ENCODE measurements at regions not wholly inside any gene's neighbourhood (a gene's known extent, or its start where the extent isn't known, plus 50 kb on each side); places are given as distances from the start of the nearest gene placed in this dataset.

DNA sequence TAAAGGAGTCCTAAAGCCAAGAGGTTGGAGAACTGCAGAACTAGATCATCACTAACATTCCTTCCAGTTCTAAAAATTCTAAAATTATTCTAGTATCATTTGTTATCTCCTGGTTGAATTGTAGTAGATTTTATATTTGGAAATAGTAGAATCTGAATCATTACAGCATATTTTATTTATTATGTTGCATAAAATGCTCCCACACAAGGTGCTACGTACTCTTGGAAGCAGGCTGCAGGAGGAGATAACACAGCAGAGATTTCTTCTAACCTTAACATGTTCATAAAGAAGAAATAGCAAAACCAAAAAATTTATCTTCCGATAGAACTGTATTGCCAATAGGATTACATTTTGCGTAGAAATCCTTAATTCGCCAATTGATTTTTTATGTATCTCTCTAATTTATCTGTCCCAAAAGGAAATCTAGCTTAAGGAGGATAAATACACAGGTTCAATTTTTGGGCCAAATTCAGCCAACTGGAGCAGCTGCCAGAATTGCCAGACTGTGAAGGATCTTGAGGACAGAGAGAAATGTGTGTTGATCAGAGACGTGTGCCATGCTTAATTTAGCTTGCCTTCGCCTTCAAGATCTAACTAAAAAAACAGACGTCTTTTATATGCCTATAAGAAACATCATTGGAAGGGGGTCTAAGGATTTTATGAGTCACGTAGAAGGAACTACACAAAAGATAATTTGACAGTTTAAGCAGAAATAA is 134.4 kb upstream of the MITF start:
- DNase-seq (ENCODE audit: extremely low spot score, unreplicated experiment) = no peak
- peaks cover 66% of the 10 kb centered on the region for H3K27me3 Mint-ChIP-seq (ENCODE audit: unreplicated experiment)
- no peak overlapping the region for H3K4me3 Mint-ChIP-seq (ENCODE audit: unreplicated experiment)
- H3K36me3 Mint-ChIP-seq (ENCODE audit: unreplicated experiment) = no peaks in the 10 kb centered on the region
- peaks cover 11% of the 10 kb centered on the region for H3K9me3 Mint-ChIP-seq (ENCODE audit: unreplicated experiment)
- H3K4me1 Mint-ChIP-seq (ENCODE audit: unreplicated experiment) = no peaks in the 10 kb centered on the region
- TF ChIP-seq, protein P1, sequence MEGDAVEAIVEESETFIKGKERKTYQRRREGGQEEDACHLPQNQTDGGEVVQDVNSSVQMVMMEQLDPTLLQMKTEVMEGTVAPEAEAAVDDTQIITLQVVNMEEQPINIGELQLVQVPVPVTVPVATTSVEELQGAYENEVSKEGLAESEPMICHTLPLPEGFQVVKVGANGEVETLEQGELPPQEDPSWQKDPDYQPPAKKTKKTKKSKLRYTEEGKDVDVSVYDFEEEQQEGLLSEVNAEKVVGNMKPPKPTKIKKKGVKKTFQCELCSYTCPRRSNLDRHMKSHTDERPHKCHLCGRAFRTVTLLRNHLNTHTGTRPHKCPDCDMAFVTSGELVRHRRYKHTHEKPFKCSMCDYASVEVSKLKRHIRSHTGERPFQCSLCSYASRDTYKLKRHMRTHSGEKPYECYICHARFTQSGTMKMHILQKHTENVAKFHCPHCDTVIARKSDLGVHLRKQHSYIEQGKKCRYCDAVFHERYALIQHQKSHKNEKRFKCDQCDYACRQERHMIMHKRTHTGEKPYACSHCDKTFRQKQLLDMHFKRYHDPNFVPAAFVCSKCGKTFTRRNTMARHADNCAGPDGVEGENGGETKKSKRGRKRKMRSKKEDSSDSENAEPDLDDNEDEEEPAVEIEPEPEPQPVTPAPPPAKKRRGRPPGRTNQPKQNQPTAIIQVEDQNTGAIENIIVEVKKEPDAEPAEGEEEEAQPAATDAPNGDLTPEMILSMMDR (IDR thresholded peaks at IDR 0.05) = no peak
- no peak overlapping the region for H3K27ac Mint-ChIP-seq (ENCODE audit: unreplicated experiment)

DNA sequence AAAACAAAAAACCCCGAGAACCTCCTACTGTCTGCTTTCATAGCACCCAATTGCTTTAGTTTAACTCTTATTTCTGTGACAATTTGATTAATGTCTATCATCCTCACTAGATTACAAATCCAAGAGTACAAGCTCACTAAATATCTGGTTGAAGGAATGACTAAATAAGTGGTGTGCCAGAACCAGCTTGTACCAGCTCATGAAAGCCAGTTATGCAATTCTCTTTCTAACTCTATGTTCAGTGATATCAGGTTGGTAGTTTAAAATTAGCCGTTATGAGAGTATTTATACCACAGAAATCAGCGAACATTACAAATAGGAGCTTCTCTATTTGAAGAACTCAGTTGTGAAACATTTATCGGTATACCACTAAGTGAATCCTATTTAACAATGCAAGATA is 137.2 kb upstream of the MITF start:
- TF ChIP-seq, protein P1 (IDR thresholded peaks at IDR 0.05) = no peak
- no peaks in the 10 kb centered on the region for H3K36me3 Mint-ChIP-seq (ENCODE audit: unreplicated experiment)
- H3K4me3 Mint-ChIP-seq (ENCODE audit: unreplicated experiment) = no peak overlapping the region
- H3K9me3 Mint-ChIP-seq (ENCODE audit: unreplicated experiment) = peaks cover 13% of the 10 kb centered on the region
- H3K4me1 Mint-ChIP-seq (ENCODE audit: unreplicated experiment) = no peaks in the 10 kb centered on the region
- peaks cover 49% of the 10 kb centered on the region for H3K27me3 Mint-ChIP-seq (ENCODE audit: unreplicated experiment)
- DNase-seq (ENCODE audit: extremely low spot score, unreplicated experiment) = no peak
- no peak overlapping the region for H3K27ac Mint-ChIP-seq (ENCODE audit: unreplicated experiment)

DNA sequence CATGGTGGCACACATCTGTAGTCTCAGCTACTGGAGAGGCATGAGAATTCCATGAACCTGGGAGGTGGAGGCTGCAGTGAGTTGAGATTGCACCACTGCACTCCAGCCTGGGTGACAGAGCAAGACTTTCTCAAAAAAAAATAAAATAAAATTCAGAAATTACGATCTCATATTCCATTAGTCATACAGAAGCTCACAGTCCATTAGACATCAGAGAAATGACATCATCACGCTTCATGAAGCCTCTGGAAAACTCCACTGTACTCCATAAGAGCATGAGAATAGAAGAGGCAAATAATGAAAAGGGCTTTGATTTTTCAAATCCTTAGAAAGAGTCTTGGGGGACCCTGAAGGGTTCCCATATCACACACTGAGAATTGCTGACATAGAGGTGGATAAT is 145.0 kb upstream of the MITF start:
- TF ChIP-seq, protein P1 (IDR thresholded peaks at IDR 0.05) = no peak
- no peak overlapping the region for H3K4me3 Mint-ChIP-seq (ENCODE audit: unreplicated experiment)
- no peaks in the 10 kb centered on the region for H3K4me1 Mint-ChIP-seq (ENCODE audit: unreplicated experiment)
- H3K9me3 Mint-ChIP-seq (ENCODE audit: unreplicated experiment) = no peaks in the 10 kb centered on the region
- DNase-seq (ENCODE audit: extremely low spot score, unreplicated experiment) = no peak
- H3K27ac Mint-ChIP-seq (ENCODE audit: unreplicated experiment) = no peak overlapping the region
- no peaks in the 10 kb centered on the region for H3K36me3 Mint-ChIP-seq (ENCODE audit: unreplicated experiment)
- H3K27me3 Mint-ChIP-seq (ENCODE audit: unreplicated experiment) = peaks cover 27% of the 10 kb centered on the region

DNA sequence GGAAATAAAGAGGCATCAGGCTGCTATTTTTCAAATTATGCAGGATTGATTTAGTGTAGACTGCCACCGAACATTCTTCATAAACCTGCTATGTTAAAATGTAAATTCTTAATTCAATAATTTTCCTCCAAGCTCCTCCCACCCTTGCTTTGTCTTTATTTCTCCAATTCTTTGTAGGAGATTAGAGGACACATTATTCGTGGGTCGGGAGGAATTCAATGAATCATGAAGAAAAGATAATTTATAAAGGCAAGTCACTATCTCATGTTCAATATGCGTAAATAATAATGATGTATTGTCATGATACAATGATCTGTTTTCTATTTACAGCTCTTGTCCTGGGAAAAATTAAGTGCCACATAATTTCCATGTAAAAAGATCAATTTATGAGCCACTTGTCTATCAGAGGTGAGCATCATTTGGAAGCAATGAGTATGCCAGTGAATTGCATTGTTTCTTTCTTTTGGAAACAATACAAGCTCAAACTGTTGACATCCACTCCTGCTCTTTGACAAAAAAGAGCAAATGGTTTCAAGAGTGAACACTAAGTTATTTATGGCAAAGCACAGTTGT is 148.0 kb upstream of the MITF start:
- no peaks in the 10 kb centered on the region for H3K36me3 Mint-ChIP-seq (ENCODE audit: unreplicated experiment)

DNA sequence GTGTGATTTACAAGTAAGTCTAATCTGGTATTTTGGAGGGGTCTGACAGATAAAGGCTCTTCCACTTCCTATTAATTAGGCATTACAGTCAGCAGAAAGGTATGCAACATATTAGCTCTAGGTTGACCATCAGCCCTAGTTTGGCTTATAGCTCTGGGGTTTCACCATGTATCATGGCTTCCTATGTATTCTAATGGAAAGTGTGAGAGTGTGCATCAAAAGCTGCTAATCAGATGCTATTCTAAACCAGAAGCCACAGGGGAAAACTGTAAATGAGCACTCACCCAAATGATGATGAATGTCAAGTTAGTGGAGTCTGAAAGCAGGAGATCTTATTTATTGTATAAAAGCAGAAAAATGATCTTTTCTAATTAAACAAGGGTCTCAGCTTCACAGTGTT is 149.2 kb upstream of the MITF start:
- Mint-ChIP-seq H3K27ac (ENCODE audit: unreplicated experiment) (no peak overlapping the region), H3K4me1 (ENCODE audit: unreplicated experiment) (no peaks in the 10 kb centered on the region), H3K4me3 (ENCODE audit: unreplicated experiment) (no peak overlapping the region), H3K9me3 (ENCODE audit: unreplicated experiment) (peaks cover 20% of the 10 kb centered on the region), H3K27me3 (ENCODE audit: unreplicated experiment) (peaks cover 38% of the 10 kb centered on the region), H3K36me3 (ENCODE audit: unreplicated experiment) (no peaks in the 10 kb centered on the region)
- TF ChIP-seq, protein P1 (IDR thresholded peaks at IDR 0.05) = no peak
- no peak for DNase-seq (ENCODE audit: extremely low spot score, unreplicated experiment)

More for the DNA sequence above, 148.0 kb upstream of the MITF start:
- Mint-ChIP-seq H3K9me3 (ENCODE audit: unreplicated experiment) (peaks cover 11% of the 10 kb centered on the region), H3K27ac (ENCODE audit: unreplicated experiment) (no peak overlapping the region), H3K4me1 (ENCODE audit: unreplicated experiment) (no peaks in the 10 kb centered on the region), H3K4me3 (ENCODE audit: unreplicated experiment) (no peak overlapping the region), H3K27me3 (ENCODE audit: unreplicated experiment) (peaks cover 32% of the 10 kb centered on the region)
- no peak for DNase-seq (ENCODE audit: extremely low spot score, unreplicated experiment)
- TF ChIP-seq, protein P1 (IDR thresholded peaks at IDR 0.05) = no peak

Data from osteocyte (in vitro differentiated cells).